ENCODE measurements at regions not wholly inside any gene's neighbourhood (a gene's known extent, or its start where the extent isn't known, plus 50 kb on each side); places are given as distances from the start of the nearest gene placed in this dataset.

DNA sequence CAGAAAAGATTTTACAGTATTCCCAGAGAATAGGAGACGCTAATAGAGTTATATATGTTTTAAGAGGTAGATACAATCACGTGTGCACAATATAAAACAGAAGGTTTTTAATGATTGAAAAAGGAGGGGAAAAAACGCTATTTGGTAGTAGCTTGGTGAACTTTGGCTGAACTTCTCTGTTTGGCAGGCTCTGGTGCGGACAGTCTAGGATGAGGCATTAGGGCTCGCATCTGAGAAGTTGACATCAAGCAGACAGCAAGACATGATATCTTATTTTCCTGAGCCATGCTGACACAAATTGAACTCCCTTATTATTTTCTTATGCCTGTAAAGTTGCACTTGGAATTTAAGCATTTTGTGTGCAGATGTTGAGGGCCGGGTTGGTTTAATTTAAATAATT, 176.6 kb downstream of the EN1 start:
- DNase-seq: no peak

GRCh38 chr2:118670276-118670675, 177.2 kb downstream of the EN1 start:
- no peak for DNase-seq
- H3K36me3 ChIP-seq: no peaks in the 10 kb centered on the region
- no peaks in the 10 kb centered on the region for H3K9me3 ChIP-seq
- H3K4me3 ChIP-seq (ENCODE audit: low read depth, low read length): no peak overlapping the region
- TF ChIP-seq, protein P1, sequence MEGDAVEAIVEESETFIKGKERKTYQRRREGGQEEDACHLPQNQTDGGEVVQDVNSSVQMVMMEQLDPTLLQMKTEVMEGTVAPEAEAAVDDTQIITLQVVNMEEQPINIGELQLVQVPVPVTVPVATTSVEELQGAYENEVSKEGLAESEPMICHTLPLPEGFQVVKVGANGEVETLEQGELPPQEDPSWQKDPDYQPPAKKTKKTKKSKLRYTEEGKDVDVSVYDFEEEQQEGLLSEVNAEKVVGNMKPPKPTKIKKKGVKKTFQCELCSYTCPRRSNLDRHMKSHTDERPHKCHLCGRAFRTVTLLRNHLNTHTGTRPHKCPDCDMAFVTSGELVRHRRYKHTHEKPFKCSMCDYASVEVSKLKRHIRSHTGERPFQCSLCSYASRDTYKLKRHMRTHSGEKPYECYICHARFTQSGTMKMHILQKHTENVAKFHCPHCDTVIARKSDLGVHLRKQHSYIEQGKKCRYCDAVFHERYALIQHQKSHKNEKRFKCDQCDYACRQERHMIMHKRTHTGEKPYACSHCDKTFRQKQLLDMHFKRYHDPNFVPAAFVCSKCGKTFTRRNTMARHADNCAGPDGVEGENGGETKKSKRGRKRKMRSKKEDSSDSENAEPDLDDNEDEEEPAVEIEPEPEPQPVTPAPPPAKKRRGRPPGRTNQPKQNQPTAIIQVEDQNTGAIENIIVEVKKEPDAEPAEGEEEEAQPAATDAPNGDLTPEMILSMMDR (IDR thresholded peaks at IDR 0.05; ENCODE audit: low read depth, low read length): no peak
- no peaks in the 10 kb centered on the region for H3K4me1 ChIP-seq
- H3K27me3 ChIP-seq: no peaks in the 10 kb centered on the region

More for the DNA sequence above, 176.6 kb downstream of the EN1 start:
- Histone ChIP-seq H3K9me3 (no peaks in the 10 kb centered on the region), H3K4me1 (no peaks in the 10 kb centered on the region), H3K36me3 (no peaks in the 10 kb centered on the region), H3K4me3 (ENCODE audit: low read depth, low read length) (no peak overlapping the region), H3K27me3 (no peaks in the 10 kb centered on the region)
- TF ChIP-seq, protein P1 (IDR thresholded peaks at IDR 0.05; ENCODE audit: low read depth, low read length): no peak

DNA sequence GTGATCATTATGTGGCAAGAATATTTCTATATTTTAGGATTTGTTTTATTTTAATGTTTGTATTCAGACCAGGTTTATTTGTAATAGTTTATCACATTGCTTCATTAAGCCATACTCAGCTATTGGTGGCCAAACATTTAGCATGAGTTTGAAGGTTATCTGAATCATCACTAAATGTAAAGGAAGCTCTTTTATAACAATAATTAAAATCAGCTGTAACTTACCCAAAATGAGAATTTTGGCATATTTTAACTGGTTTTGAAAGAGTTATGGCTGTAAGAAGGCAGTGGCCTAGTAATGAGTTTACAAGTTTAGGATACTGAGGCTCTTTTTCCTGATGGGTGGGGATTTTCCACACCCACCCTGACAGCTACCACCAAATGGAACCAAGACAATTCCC, 177.8 kb downstream of the EN1 start:
- H3K4me3 ChIP-seq (ENCODE audit: low read depth, low read length): no peak overlapping the region
- DNase-seq: no peak
- TF ChIP-seq, protein P1 (IDR thresholded peaks at IDR 0.05; ENCODE audit: low read depth, low read length): no peak

DNA sequence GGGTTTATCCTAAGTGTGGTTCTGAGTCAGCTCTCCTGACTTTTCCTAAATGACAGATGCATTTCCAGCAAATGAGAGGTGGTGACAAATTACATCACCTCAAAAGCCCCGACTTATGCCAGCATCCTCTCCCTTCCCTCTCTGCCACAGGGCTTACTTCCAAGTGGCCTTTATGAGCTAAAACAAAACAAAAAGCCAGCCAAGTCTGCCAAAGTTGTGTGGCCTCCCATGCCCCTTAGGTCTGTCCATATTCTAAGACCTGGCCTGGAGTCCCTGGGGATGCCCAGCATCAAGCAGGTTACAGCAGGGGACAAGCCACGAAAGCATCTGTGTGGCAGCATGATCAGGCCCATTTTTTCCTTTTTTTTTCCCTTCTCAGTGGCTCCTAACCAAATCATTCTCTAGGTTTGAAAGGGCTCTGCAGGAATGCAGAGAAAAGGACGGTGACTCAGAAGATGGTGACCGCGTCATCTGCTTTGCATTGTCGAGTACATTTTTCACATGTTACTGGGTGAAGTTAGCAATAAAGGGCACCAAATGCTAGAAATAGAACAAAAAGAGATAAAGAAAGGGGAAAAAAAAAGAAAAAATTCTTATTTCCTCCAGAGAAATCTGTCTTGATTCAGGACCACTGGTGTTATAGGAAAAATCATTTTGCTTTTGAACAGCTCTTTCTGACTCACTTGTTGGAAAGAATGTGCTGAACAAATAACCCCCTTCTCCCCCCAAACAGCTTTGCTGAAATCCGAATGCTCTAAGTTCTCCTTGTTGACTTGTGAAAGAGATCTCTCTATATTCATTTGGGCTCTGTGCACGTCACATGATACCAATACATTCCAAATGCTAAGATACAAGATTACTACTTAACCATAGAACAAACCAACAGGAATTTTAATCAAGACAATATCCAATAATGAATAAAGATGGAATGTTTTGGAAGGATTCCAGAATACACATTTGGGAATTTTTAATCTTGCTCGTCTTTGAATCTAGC, 178.7 kb downstream of the EN1 start:
- TF ChIP-seq, protein P1 (IDR thresholded peaks at IDR 0.05; ENCODE audit: low read depth, low read length): no peak
- Histone ChIP-seq H3K27me3 (no peaks in the 10 kb centered on the region), H3K4me1 (no peaks in the 10 kb centered on the region), H3K9me3 (no peaks in the 10 kb centered on the region), H3K4me3 (ENCODE audit: low read depth, low read length) (no peak overlapping the region), H3K36me3 (no peaks in the 10 kb centered on the region)
- DNase-seq: no peak

More for the DNA sequence above, 177.8 kb downstream of the EN1 start:
- H3K27me3 ChIP-seq: no peaks in the 10 kb centered on the region
- no peaks in the 10 kb centered on the region for H3K9me3 ChIP-seq
- H3K4me1 ChIP-seq: no peaks in the 10 kb centered on the region
- H3K36me3 ChIP-seq: no peaks in the 10 kb centered on the region

- Histone ChIP-seq H3K4me3 (ENCODE audit: low read depth, low read length) (no peak overlapping the region), H3K27me3 (no peaks in the 10 kb centered on the region), H3K36me3 (no peaks in the 10 kb centered on the region), H3K4me1 (no peaks in the 10 kb centered on the region), H3K9me3 (no peaks in the 10 kb centered on the region)
- no peak for DNase-seq
- TF ChIP-seq, protein P1 (IDR thresholded peaks at IDR 0.05; ENCODE audit: low read depth, low read length): no peak
Observed at GRCh38 chr2:118667964-118668363, 179.5 kb downstream of the EN1 start.

DNA sequence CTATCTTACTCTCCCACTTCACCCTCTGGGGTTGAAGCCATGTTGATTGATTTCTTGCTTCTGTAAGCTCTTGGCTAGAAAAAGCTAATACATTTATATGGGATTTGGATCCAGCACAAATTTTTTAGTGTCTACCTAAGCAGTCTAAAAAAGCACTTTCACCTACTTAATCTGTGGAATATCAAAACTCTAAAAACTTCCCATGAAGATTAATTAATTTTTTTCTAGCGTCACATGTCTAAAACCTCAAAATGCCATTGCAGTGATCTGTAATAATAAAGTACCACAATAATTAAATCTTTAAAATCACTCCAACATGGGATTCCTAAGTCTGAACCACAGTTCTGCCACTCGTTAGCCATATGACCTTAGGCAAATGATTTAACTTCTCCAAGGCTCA, 180.1 kb downstream of the EN1 start:
- Histone ChIP-seq H3K4me1 (no peaks in the 10 kb centered on the region), H3K4me3 (ENCODE audit: low read depth, low read length) (no peak overlapping the region), H3K36me3 (no peaks in the 10 kb centered on the region), H3K9me3 (no peaks in the 10 kb centered on the region), H3K27me3 (no peaks in the 10 kb centered on the region)
- DNase-seq: no peak
- TF ChIP-seq, protein P1 (IDR thresholded peaks at IDR 0.05; ENCODE audit: low read depth, low read length): no peak

All from BE2C (cell line).